H1 (cell line): ENCODE measurements at regions not wholly inside any gene's neighbourhood (a gene's known extent, or its start where the extent isn't known, plus 50 kb on each side); places are given as distances from the start of the nearest gene placed in this dataset.

Experiments
- CEBPB ChIP-seq: IDR thresholded peaks from 2 replicates; pipeline ENCODE4 v1.6.1; 2012; ENCODE audit warnings: low read depth, low read length
- FOSL1 ChIP-seq: IDR thresholded peaks from 2 replicates; pipeline ENCODE4 v1.6.1; 2011; ENCODE audit warnings: mild to moderate bottlenecking, low read depth, low read length, moderate library complexity; ENCODE audit not compliant: insufficient read depth
- POLR2A ChIP-seq, 2 experiments: IDR thresholded peaks; 1 replicate in 1 of 2; 2 replicates in 1 of 2; pipeline ENCODE4 v1.6.1; 2011; ENCODE audit warnings: low read depth in 2 of 2, low read length in 2 of 2, mild to moderate bottlenecking in 2 of 2; ENCODE audit errors: control extremely low read depth in 1 of 2
- TAF1 ChIP-seq: IDR thresholded peaks from 2 replicates; pipeline ENCODE4 v1.6.1; 2011; ENCODE audit warnings: mild to moderate bottlenecking, low read depth, low read length

- TF ChIP-seq POLR2A (IDR thresholded peaks at IDR 0.05; ENCODE audit: control extremely low read depth in 1 of 2, low read depth in 2 of 2, low read length in 2 of 2) (no peak), TAF1 (no peak), FOSL1 (no peak), CEBPB (no peak)
These were observed 187.7 kb upstream of the ID2 start (continued) for GRCh38 chr2:8494151-8494550.
